ENCODE measurements at regions not wholly inside any gene's neighbourhood (a gene's known extent, or its start where the extent isn't known, plus 50 kb on each side); places are given as distances from the start of the nearest gene placed in this dataset.

DNA sequence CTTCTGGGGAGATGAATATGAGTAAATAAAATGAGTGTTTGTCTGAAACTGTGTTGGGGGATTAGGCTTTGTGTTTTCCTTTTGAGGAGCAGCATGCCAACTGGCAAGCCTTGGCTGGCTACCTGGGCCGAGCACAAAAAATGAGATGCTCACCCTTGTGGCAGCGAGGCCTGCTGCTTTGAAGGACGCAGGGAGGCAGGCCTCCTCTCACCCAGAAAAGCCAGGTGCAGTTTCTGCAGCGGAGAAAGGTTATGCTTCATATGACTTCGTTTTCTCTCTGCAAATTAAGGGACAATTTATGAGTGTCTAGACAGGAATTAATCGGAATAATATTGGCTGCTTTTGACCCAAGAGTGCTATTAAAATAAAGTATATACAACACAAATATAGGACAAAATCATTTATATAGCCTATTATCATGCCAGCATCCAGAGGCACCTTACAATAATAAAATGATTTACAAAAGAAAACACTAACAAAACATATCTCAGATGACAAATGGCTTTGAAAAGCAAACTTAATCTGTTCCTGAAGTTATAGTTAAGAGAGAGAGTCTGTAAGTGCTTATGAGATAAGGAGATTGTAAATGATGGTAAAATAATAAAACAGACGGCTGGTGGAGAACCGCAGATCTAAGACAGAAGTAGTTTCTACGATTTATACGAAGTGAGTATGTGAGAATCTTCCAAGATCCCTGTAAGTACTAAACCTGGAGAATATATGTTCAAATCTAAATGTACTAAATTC is 682.8 kb upstream of the NR2F2 start:
- FAIRE-seq (no peak), DNase-seq (ENCODE audit: low read depth in 1 of 2, low spot score in 2 of 2) (no peak)
- H3K27me3 ChIP-seq (replicated peaks in 1 of 4; ENCODE audit: control insufficient read depth in 3 of 4, extremely low read depth in 1 of 4, insufficient read depth in 3 of 4, low read length in 3 of 4): no peaks in the 10 kb centered on the region
- H3K18ac ChIP-seq (ENCODE audit: extremely low read depth, low read length): no peak overlapping the region
- H3K9ac ChIP-seq (replicated peaks in 1 of 4; ENCODE audit: extremely low read depth in 1 of 4, low read depth in 3 of 4, low read length in 3 of 4): no peak overlapping the region
- H3K27ac ChIP-seq (ENCODE audit: low read depth, low read length): no peak overlapping the region
- no peak overlapping the region for H2AK5ac ChIP-seq (ENCODE audit: low read depth, low read length)
- H3K56ac ChIP-seq (replicated peaks; ENCODE audit: insufficient read length, low read depth, low read length): no peak overlapping the region
- no peak overlapping the region for H2BK5ac ChIP-seq (ENCODE audit: low read depth, low read length)
- no peak overlapping the region for H2BK12ac ChIP-seq (ENCODE audit: low read depth, low read length)
- H3K4ac ChIP-seq (replicated peaks; ENCODE audit: insufficient read length, low read depth, low read length): no peak overlapping the region
- ChIA-PET CTCF (ENCODE audit: partially characterized antibody) (interaction anchor here (0.6 kb wide), 2 partner anchors 26 to 389 kb away, joined by 3 read pairs; no protein-coding TSS in a partner anchor), POLR2A (ENCODE audit: partially characterized antibody) (no interaction called here)
- H3K4me3 ChIP-seq (ENCODE audit: extremely low read depth in 1 of 4, insufficient read depth in 2 of 4, low read depth in 3 of 4, low read length in 4 of 4): no peak overlapping the region
- WGBS, 2 experiments (ENCODE audit: extremely low coverage in 1 of 2, insufficient coverage in 1 of 2, insufficient read length in 1 of 2, insufficient replicate concordance in 2 of 2, low coverage in 1 of 2, low lambda C conversion rate in 2 of 2, missing lambda C conversion rate in 1 of 2): 87% methylated on average over 10 of the region's 10 CpGs; no CpG with 5 or more reads in 1 of the 2 experiments
- H4K91ac ChIP-seq (replicated peaks; ENCODE audit: insufficient read length, low read length): no peak overlapping the region
- no peak overlapping the region for H2AFZ ChIP-seq (ENCODE audit: low read length)
- no peak overlapping the region for H2BK120ac ChIP-seq (replicated peaks; ENCODE audit: low read depth, low read length)
- H3K9me3 ChIP-seq (ENCODE audit: insufficient read depth in 2 of 2, low read depth in 1 of 2, low read length in 1 of 2): no peaks in the 10 kb centered on the region
- no peak overlapping the region for H3K14ac ChIP-seq (ENCODE audit: insufficient read length)
- H3K23me2 ChIP-seq (ENCODE audit: low read depth, low read length): no peaks in the 10 kb centered on the region
- no peak overlapping the region for H3K23ac ChIP-seq (ENCODE audit: insufficient read length)
- no peaks in the 10 kb centered on the region for H3K79me2 ChIP-seq (ENCODE audit: control insufficient read depth in 1 of 2, insufficient read depth in 2 of 2, low read length in 2 of 2)
- no peaks in the 10 kb centered on the region for H3K36me3 ChIP-seq (ENCODE audit: control insufficient read depth in 2 of 4, insufficient read depth in 4 of 4, low read length in 3 of 4)
- H4K5ac ChIP-seq (ENCODE audit: insufficient read length, low read depth, low read length): no peak overlapping the region
- no peaks in the 10 kb centered on the region for H4K20me1 ChIP-seq (replicated peaks in 1 of 2; ENCODE audit: control insufficient read depth in 1 of 2, insufficient read depth in 2 of 2, low read length in 2 of 2)
- no peaks in the 10 kb centered on the region for H3K79me1 ChIP-seq (ENCODE audit: low read depth, low read length)
- H3K4me2 ChIP-seq (ENCODE audit: insufficient read depth in 1 of 2, low read depth in 2 of 2, low read length in 2 of 2): no peak overlapping the region
- H2BK20ac ChIP-seq (ENCODE audit: low read length): no peak overlapping the region
- H2BK15ac ChIP-seq (ENCODE audit: low read length): no peak overlapping the region
- no peak overlapping the region for H4K8ac ChIP-seq (ENCODE audit: extremely low read depth, insufficient read depth, low read length)
- no peaks in the 10 kb centered on the region for H3K4me1 ChIP-seq (replicated peaks in 1 of 4; ENCODE audit: control insufficient read depth in 3 of 4, insufficient read depth in 4 of 4, low read length in 3 of 4)
- TF ChIP-seq TEAD4 (IDR thresholded peaks at IDR 0.05; ENCODE audit: low read depth, low read length) (no peak), RAD21 (IDR thresholded peaks at IDR 0.05 in 1 of 2, conservative IDR thresholded peaks at IDR 0.05 in 1 of 2; ENCODE audit: low read depth in 2 of 2, low read length in 2 of 2) (no peak), SIX5 (IDR thresholded peaks at IDR 0.05; ENCODE audit: low read depth, low read length) (no peak)

All from H1 (cell line).